Neural cell (in vitro differentiated cells): ENCODE measurements at regions not wholly inside any gene's neighbourhood (a gene's known extent, or its start where the extent isn't known, plus 50 kb on each side); places are given as distances from the start of the nearest gene placed in this dataset.

Experiments used
- H2AFZ ChIP-seq: fragments of 200-600, 300-800 bp; sonication (generic), shearing (Covaris generic); 2 replicates; pipeline ENCODE4 v1.6.0; 2014; ENCODE audit warnings: low read depth, mild to moderate bottlenecking, antibody characterized with exemption, low read length, moderate library complexity
- H3F3A ChIP-seq: fragments of 200-600 bp; shearing (Covaris generic); 2 replicates; pipeline ENCODE4 v1.6.1; 2016; ENCODE audit warnings: mild to moderate bottlenecking, moderate library complexity, mixed read lengths, antibody characterized with exemption, low read length; ENCODE audit not compliant: insufficient read depth, poor library complexity, severe bottlenecking
- H3K27ac ChIP-seq: fragments of 200-600, 300-800 bp; sonication (generic), shearing (Covaris generic); 2 replicates; pipeline ENCODE4 v1.5.1; 2014; ENCODE audit warnings: mild to moderate bottlenecking, low read length, moderate library complexity
- H3K27me3 ChIP-seq: fragments of 300-800, 200-600 bp; sonication (generic), shearing (Covaris generic); 2 replicates; pipeline ENCODE4 v1.6.0; 2014; ENCODE audit warnings: mild to moderate bottlenecking, low read depth, low read length, moderate library complexity; ENCODE audit not compliant: insufficient read depth
- H3K36me3 ChIP-seq: fragments of 300-800, 200-600 bp; sonication (generic), shearing (Covaris generic); 2 replicates; pipeline ENCODE4 v1.5.1; 2014; ENCODE audit warnings: mild to moderate bottlenecking, antibody characterized with exemption, low read length, moderate library complexity; ENCODE audit not compliant: insufficient read depth
- H3K4me2 ChIP-seq: fragments of 300-800, 200-600 bp; sonication (generic), shearing (Covaris generic); 2 replicates; pipeline ENCODE4 v1.6.0; 2014; ENCODE audit warnings: mild to moderate bottlenecking, low read length
- H3K4me3 ChIP-seq: fragments of 300-800, 200-600 bp; sonication (generic), shearing (Covaris generic); 2 replicates; pipeline ENCODE4 v1.5.1; 2014; ENCODE audit warnings: mild to moderate bottlenecking, low read length, moderate library complexity
- H3K79me2 ChIP-seq: fragments of 200-600 bp; shearing (Covaris generic); replicated peaks from 2 replicates; pipeline ENCODE4 v1.6.0; 2014; ENCODE audit warnings: mild to moderate bottlenecking, low read length, moderate library complexity; ENCODE audit not compliant: insufficient read depth
- H3K9ac ChIP-seq: fragments of 300-800, 200-600 bp; sonication (generic), shearing (Covaris generic); 2 replicates; pipeline ENCODE4 v1.6.1; 2016; ENCODE audit warnings: mild to moderate bottlenecking, low read length, mixed read lengths
- H3K9me2 ChIP-seq: fragments of 200-600 bp; shearing (Covaris generic); 2 replicates; pipeline ENCODE4 v1.6.1; 2016; ENCODE audit warnings: mild to moderate bottlenecking, low read length, mixed read lengths; ENCODE audit not compliant: insufficient read depth
- H3K9me3 ChIP-seq: fragments of 200-600, 300-800 bp; sonication (generic), shearing (Covaris generic); 2 replicates; pipeline ENCODE4 v1.6.1; 2016; ENCODE audit warnings: mild to moderate bottlenecking, mixed run types, low read length, moderate library complexity, mixed read lengths
- H4K20me1 ChIP-seq: fragments of 200-600 bp; shearing (Covaris generic); 2 replicates; pipeline ENCODE4 v1.6.1; 2016; ENCODE audit warnings: mild to moderate bottlenecking, mixed run types; ENCODE audit not compliant: insufficient read depth
- CTCF ChIP-seq: fragments of 450-650 bp; IDR thresholded peaks from 2 replicates; pipeline ENCODE4 v1.5.1; 2014; ENCODE audit warnings: antibody characterized with exemption, mild to moderate bottlenecking, moderate library complexity; ENCODE audit not compliant: poor library complexity, severe bottlenecking
- EP300 ChIP-seq: fragments of 450-650 bp; conservative IDR thresholded peaks from 2 replicates; pipeline ENCODE4 v1.6.1; 2014; ENCODE audit warnings: antibody characterized with exemption, mild to moderate bottlenecking, moderate library complexity; ENCODE audit not compliant: poor library complexity, severe bottlenecking
- EZH2 ChIP-seq: fragments of 200-600, 300-800 bp; shearing (Covaris generic), sonication (generic); IDR thresholded peaks from 2 replicates; pipeline ENCODE4 v1.6.1; 2014; ENCODE audit warnings: antibody characterized with exemption, low read length, borderline replicate concordance, mild to moderate bottlenecking; ENCODE audit not compliant: insufficient read depth, poor library complexity, severe bottlenecking
- MXI1 ChIP-seq: fragments of 450-650 bp; conservative IDR thresholded peaks from 2 replicates; pipeline ENCODE4 v1.6.1; 2014; ENCODE audit warnings: antibody characterized with exemption, mild to moderate bottlenecking; ENCODE audit not compliant: poor library complexity, severe bottlenecking
- POLR2AphosphoS5 ChIP-seq: IDR thresholded peaks from 2 replicates; pipeline ENCODE4 v1.6.1; 2012
- RAD21 ChIP-seq: fragments of 450-650 bp; conservative IDR thresholded peaks from 2 replicates; pipeline ENCODE4 v1.6.1; 2014; ENCODE audit warnings: antibody characterized with exemption, mild to moderate bottlenecking, moderate library complexity
- REST ChIP-seq: IDR thresholded peaks from 2 replicates; pipeline ENCODE4 v1.6.1; 2012; ENCODE audit warnings: borderline replicate concordance
- SMC3 ChIP-seq: fragments of 450-650 bp; conservative IDR thresholded peaks from 2 replicates; pipeline ENCODE4 v1.6.1; 2014; ENCODE audit warnings: antibody characterized with exemption, mild to moderate bottlenecking, moderate library complexity; ENCODE audit not compliant: poor library complexity
- TAF1 ChIP-seq: IDR thresholded peaks from 2 replicates; pipeline ENCODE4 v1.6.1; 2012; ENCODE audit warnings: low read depth

GRCh38 chr5:170162631-170163321 lies 57.1 kb downstream of the FOXI1 start:
- H3K9me3 ChIP-seq: no peaks in the 10 kb centered on the region
- H3K27me3 ChIP-seq: no peaks in the 10 kb centered on the region
- H4K20me1 ChIP-seq: no peaks in the 10 kb centered on the region
- no peak for TF ChIP-seq SMC3
- no peak for TF ChIP-seq REST
- no peak for TF ChIP-seq POLR2AphosphoS5
- H3K27ac ChIP-seq: no peak overlapping the region
- H3K9ac ChIP-seq: no peak overlapping the region
- no peaks in the 10 kb centered on the region for H3K36me3 ChIP-seq
- H3K4me2 ChIP-seq: no peak overlapping the region
- no peak overlapping the region for H3K4me3 ChIP-seq
- H3K79me2 ChIP-seq: no peaks in the 10 kb centered on the region
- H3F3A ChIP-seq: no peaks in the 10 kb centered on the region
- no peak overlapping the region for H2AFZ ChIP-seq
- no peaks in the 10 kb centered on the region for H3K9me2 ChIP-seq

GRCh38 chr5:170164087-170164486 lies 58.4 kb downstream of the FOXI1 start:
- no peaks in the 10 kb centered on the region for H4K20me1 ChIP-seq
- H3K27me3 ChIP-seq: no peaks in the 10 kb centered on the region
- H2AFZ ChIP-seq: no peak overlapping the region
- H3K79me2 ChIP-seq: no peaks in the 10 kb centered on the region
- no peak overlapping the region for H3K27ac ChIP-seq
- no peaks in the 10 kb centered on the region for H3K36me3 ChIP-seq
- H3K9me3 ChIP-seq: no peaks in the 10 kb centered on the region
- H3K4me2 ChIP-seq: no peak overlapping the region
- no peaks in the 10 kb centered on the region for H3F3A ChIP-seq
- no peak overlapping the region for H3K4me3 ChIP-seq
- H3K9me2 ChIP-seq: no peaks in the 10 kb centered on the region
- no peak overlapping the region for H3K9ac ChIP-seq
- no peak for TF ChIP-seq EZH2
- TF ChIP-seq REST: no peak
- TF ChIP-seq EP300: no peak
- TF ChIP-seq SMC3: no peak
- TF ChIP-seq TAF1: no peak
- TF ChIP-seq MXI1: no peak
- TF ChIP-seq RAD21: no peak
- TF ChIP-seq POLR2AphosphoS5: no peak
- no peak for TF ChIP-seq CTCF
